H1 (cell line): ENCODE measurements at regions not wholly inside any gene's neighbourhood (a gene's known extent, or its start where the extent isn't known, plus 50 kb on each side); places are given as distances from the start of the nearest gene placed in this dataset.

Source experiments
- CBX5 ChIP-seq: fragments of 300-800, 300-1000 bp; sonication (generic); IDR thresholded peaks from 2 replicates; pipeline ENCODE4 v1.7.1; 2016; ENCODE audit warnings: antibody characterized with exemption, low read length, low read depth
- EGR1 ChIP-seq: IDR thresholded peaks from 2 replicates; pipeline ENCODE4 v1.6.1; 2011; ENCODE audit warnings: low read depth, low read length, borderline replicate concordance
- PHF8 ChIP-seq: fragments of 200-600 bp; sonication (generic); conservative IDR thresholded peaks from 2 replicates; pipeline ENCODE4 v1.7.1; 2012; ENCODE audit warnings: low read depth, mild to moderate bottlenecking, inconsistent platforms, low read length, moderate library complexity
- SRF ChIP-seq: IDR thresholded peaks from 2 replicates; pipeline ENCODE4 v1.6.1; 2011; ENCODE audit warnings: mild to moderate bottlenecking, low read depth, low read length, moderate library complexity
- TAF7 ChIP-seq: optimal IDR thresholded peaks from 2 replicates; pipeline ENCODE3; 2011; ENCODE audit warnings: low read depth, mild to moderate bottlenecking, inconsistent platforms, low read length, moderate library complexity, borderline replicate concordance
- ZNF274 ChIP-seq: IDR thresholded peaks from 2 replicates; pipeline ENCODE4 v1.7.0; 2012; ENCODE audit warnings: low read length, borderline replicate concordance; ENCODE audit errors: extremely low read depth

DNA sequence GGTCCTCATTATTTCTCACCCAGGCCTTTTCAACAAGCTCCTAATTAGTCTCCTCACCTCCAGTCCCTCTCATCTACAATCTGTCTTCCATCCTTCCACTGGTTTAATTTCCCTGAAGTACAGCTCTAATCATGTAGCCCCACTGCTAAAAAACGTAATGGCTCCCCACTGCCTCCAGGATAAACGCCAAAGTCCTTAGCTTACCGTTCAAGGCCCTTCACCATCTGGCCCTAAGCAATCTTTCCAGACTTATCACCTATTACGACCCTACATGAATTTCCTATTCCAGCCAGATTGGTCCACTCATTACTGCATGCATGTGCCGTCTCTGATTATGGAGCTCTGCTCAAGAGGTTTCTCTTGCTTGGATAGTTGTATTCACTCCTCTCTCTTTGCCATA is 83.1 kb upstream of the DAB1 start (continued):
- no peak for TF ChIP-seq EGR1
- no peak for TF ChIP-seq PHF8
- TF ChIP-seq ZNF274: no peak
- no peak for TF ChIP-seq TAF7
- no peak for TF ChIP-seq CBX5
- TF ChIP-seq SRF: no peak
